Coronary artery (tissue), 2 donors: ENCODE measurements at regions not wholly inside any gene's neighbourhood (a gene's known extent, or its start where the extent isn't known, plus 50 kb on each side); places are given as distances from the start of the nearest gene placed in this dataset.

Source experiments
- DNase-seq: peaks from one replicate; pipeline ENCODE4 v3.0.0-alpha.2; 2017; ENCODE audit warnings: low spot score
- H3K27ac ChIP-seq, 2 donors: fragments of 200-600 bp; sonication (generic); one replicate each; pipeline ENCODE4 v1.5.1; 2016 to 2019
- H3K4me3 ChIP-seq: fragments of 200-600 bp; sonication (generic); 2 replicates; pipeline ENCODE4 v1.5.1; 2016; ENCODE audit warnings: mild to moderate bottlenecking, moderate library complexity
- CTCF ChIP-seq: fragments of 200-600 bp; sonication (generic); IDR thresholded peaks from one replicate; pipeline ENCODE4 v1.5.1; 2019; ENCODE audit warnings: antibody characterized with exemption

GRCh38 chr4:30413915-30414314 lies 306.3 kb upstream of the PCDH7 start:
- Histone ChIP-seq H3K4me3 (no peak overlapping the region), H3K27ac (no peak overlapping the region)
- no peak for TF ChIP-seq CTCF
- no peak for DNase-seq

- H3K27ac ChIP-seq = no peak overlapping the region
- no peak for DNase-seq
- TF ChIP-seq CTCF = no peak
- H3K4me3 ChIP-seq = no peak overlapping the region
These were observed 303.6 kb upstream of the PCDH7 start for GRCh38 chr4:30416547-30416946.

- TF ChIP-seq CTCF = no peak
These were observed 292.2 kb upstream of the PCDH7 start for GRCh38 chr4:30427932-30428331.

GRCh38 chr4:30429813-30430761 lies 290.1 kb upstream of the PCDH7 start:
- no peak for DNase-seq
- no peak overlapping the region for H3K4me3 ChIP-seq
- no peak for TF ChIP-seq CTCF
- no peak overlapping the region for H3K27ac ChIP-seq

More at GRCh38 chr4:30427932-30428331, 292.2 kb upstream of the PCDH7 start:
- no peak for DNase-seq
- Histone ChIP-seq H3K4me3 (no peak overlapping the region), H3K27ac (no peak overlapping the region)

GRCh38 chr4:30434656-30435055 lies 285.5 kb upstream of the PCDH7 start:
- no peak for TF ChIP-seq CTCF
- no peak for DNase-seq
- Histone ChIP-seq H3K27ac (no peak overlapping the region), H3K4me3 (no peak overlapping the region)

- no peak for TF ChIP-seq CTCF
These were observed 283.8 kb upstream of the PCDH7 start for GRCh38 chr4:30436394-30436793.

GRCh38 chr4:30437316-30437715 lies 282.9 kb upstream of the PCDH7 start:
- Histone ChIP-seq H3K4me3 (no peak overlapping the region), H3K27ac (no peak overlapping the region)
- TF ChIP-seq CTCF = no peak
- no peak for DNase-seq

More at GRCh38 chr4:30436394-30436793, 283.8 kb upstream of the PCDH7 start:
- H3K27ac ChIP-seq = no peak overlapping the region
- no peak for DNase-seq
- H3K4me3 ChIP-seq = no peak overlapping the region
